ENCODE measurements at regions not wholly inside any gene's neighbourhood (a gene's known extent, or its start where the extent isn't known, plus 50 kb on each side); places are given as distances from the start of the nearest gene placed in this dataset.

DNA sequence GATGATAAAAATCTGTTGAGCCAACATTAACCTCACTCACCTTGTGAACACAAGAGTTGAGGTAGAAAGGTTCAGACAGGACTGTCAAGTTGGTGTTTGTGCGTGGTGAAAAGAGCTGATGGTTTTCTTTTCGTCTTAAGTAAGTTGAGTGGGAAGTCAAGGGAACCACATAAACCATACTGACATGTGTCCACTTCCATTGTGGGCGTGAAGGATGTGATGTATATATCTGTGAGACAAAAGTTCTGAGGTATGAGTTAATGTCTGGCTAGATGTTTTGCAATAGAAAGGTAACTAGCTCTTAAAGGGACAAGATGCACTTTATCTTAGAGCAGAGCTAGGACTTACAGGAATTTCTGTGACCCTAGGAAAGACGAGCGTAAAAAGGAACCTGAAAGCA lies 1272.1 kb upstream of the ADGRB3 start:
- no peak for DNase-seq
- 78% methylated on average over 5 of the region's 5 CpGs for WGBS (ENCODE audit: insufficient coverage)
- intact Hi-C loops (cut with micrococcal nuclease): no loop called here
- Mint-ChIP-seq H3K27me3 (ENCODE audit: low read depth in 2 of 2) (no peaks in the 10 kb centered on the region), H3K9me3 (peaks cover 6 to 19% of the 10 kb centered on the region in 2 donors), H3K4me3 (no peak overlapping the region), H3K4me1 (no peaks in the 10 kb centered on the region), H3K36me3 (no peaks in the 10 kb centered on the region), H3K27ac (no peak overlapping the region)
- H3K27ac ChIP-seq (ENCODE audit: low read length): no peak overlapping the region
- no peaks in the 10 kb centered on the region for H3K27me3 ChIP-seq (ENCODE audit: control insufficient read depth, insufficient read depth, low read length)
- H3K36me3 ChIP-seq (ENCODE audit: control insufficient read depth, insufficient read depth, low read length): no peaks in the 10 kb centered on the region
- H3K4me3 ChIP-seq (ENCODE audit: low read length): no peak overlapping the region
- H3K4me1 ChIP-seq (ENCODE audit: control insufficient read depth, insufficient read depth, low read length): no peaks in the 10 kb centered on the region
- TF ChIP-seq, protein P1, sequence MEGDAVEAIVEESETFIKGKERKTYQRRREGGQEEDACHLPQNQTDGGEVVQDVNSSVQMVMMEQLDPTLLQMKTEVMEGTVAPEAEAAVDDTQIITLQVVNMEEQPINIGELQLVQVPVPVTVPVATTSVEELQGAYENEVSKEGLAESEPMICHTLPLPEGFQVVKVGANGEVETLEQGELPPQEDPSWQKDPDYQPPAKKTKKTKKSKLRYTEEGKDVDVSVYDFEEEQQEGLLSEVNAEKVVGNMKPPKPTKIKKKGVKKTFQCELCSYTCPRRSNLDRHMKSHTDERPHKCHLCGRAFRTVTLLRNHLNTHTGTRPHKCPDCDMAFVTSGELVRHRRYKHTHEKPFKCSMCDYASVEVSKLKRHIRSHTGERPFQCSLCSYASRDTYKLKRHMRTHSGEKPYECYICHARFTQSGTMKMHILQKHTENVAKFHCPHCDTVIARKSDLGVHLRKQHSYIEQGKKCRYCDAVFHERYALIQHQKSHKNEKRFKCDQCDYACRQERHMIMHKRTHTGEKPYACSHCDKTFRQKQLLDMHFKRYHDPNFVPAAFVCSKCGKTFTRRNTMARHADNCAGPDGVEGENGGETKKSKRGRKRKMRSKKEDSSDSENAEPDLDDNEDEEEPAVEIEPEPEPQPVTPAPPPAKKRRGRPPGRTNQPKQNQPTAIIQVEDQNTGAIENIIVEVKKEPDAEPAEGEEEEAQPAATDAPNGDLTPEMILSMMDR (IDR thresholded peaks at IDR 0.05): no peak
- no peaks in the 10 kb centered on the region for H3K9me3 ChIP-seq (ENCODE audit: control insufficient read depth, insufficient read depth, low read length)
- ATAC-seq: no peak

DNA sequence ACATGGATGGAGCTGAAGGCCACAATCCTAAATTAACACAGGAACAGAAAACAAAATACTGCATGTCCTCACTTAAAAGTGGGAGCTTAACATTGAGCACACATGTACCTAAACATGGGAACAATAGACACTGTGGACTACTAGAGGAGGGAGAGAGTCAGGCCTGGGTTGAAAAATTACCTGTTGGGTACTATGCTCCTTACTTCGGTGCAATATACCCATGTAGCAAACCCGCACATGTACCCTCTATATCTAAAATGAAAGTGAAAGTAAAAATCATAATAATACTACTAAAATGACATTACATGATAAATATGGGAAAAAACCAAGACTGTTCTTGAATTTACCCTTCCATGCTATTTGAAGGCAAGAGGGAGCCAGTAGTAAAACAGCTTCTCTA lies 1273.8 kb upstream of the ADGRB3 start:
- H3K9me3 ChIP-seq (ENCODE audit: control insufficient read depth, insufficient read depth, low read length): no peaks in the 10 kb centered on the region
- TF ChIP-seq, protein P1 (IDR thresholded peaks at IDR 0.05): no peak
- no peak overlapping the region for H3K27ac ChIP-seq (ENCODE audit: low read length)
- Mint-ChIP-seq H3K4me3 (no peak overlapping the region), H3K27me3 (ENCODE audit: low read depth in 2 of 2) (no peaks in the 10 kb centered on the region), H3K9me3 (peaks cover 10 to 21% of the 10 kb centered on the region in 2 donors), H3K36me3 (peaks cover 1% of the 10 kb centered on the region), H3K27ac (no peak overlapping the region), H3K4me1 (no peaks in the 10 kb centered on the region)
- H3K4me3 ChIP-seq (ENCODE audit: low read length): no peak overlapping the region
- DNase-seq (no peak), ATAC-seq (no peak)
- intact Hi-C loops (cut with micrococcal nuclease): no loop called here
- H3K27me3 ChIP-seq (ENCODE audit: control insufficient read depth, insufficient read depth, low read length): no peaks in the 10 kb centered on the region
- H3K36me3 ChIP-seq (ENCODE audit: control insufficient read depth, insufficient read depth, low read length): no peaks in the 10 kb centered on the region
- no peaks in the 10 kb centered on the region for H3K4me1 ChIP-seq (ENCODE audit: control insufficient read depth, insufficient read depth, low read length)
- no CpG with 5 or more reads among the region's 2 CpGs for WGBS (ENCODE audit: insufficient coverage)

DNA sequence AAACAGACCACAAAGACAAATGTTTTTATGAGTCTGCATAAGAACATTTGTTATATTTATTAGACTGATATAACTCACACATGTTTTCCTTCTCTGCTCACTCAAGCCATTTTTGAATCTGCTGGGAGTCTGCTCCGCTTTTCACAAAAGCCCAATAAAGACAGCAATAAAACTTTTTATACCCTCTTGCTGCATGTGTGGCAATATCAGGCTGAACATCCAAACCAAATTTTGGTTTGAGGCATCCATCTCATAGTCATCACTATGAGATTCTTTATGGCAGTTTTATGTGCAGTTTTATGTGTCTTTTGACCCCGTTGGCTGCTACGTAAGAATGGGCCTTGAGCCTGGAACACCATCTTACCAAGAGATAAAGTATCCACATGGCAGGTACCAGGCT lies 1276.8 kb upstream of the ADGRB3 start:
- no peak for ATAC-seq
- no peaks in the 10 kb centered on the region for H3K4me1 ChIP-seq (ENCODE audit: control insufficient read depth, insufficient read depth, low read length)
- Mint-ChIP-seq H3K4me1 (no peaks in the 10 kb centered on the region), H3K27me3 (ENCODE audit: low read depth in 2 of 2) (no peaks in the 10 kb centered on the region), H3K9me3 (peaks cover 17 to 26% of the 10 kb centered on the region in 2 donors), H3K27ac (no peak overlapping the region), H3K36me3 (peaks cover 7% of the 10 kb centered on the region), H3K4me3 (no peak overlapping the region)
- intact Hi-C loops (cut with micrococcal nuclease): no loop called here
- TF ChIP-seq, protein P1 (IDR thresholded peaks at IDR 0.05): no peak
- H3K9me3 ChIP-seq (ENCODE audit: control insufficient read depth, insufficient read depth, low read length): no peaks in the 10 kb centered on the region
- H3K27ac ChIP-seq (ENCODE audit: low read length): no peak overlapping the region
- 80% methylated on average over 3 of the region's 3 CpGs for WGBS (ENCODE audit: insufficient coverage)
- no peak overlapping the region for H3K4me3 ChIP-seq (ENCODE audit: low read length)
- no peak for DNase-seq
- no peaks in the 10 kb centered on the region for H3K27me3 ChIP-seq (ENCODE audit: control insufficient read depth, insufficient read depth, low read length)
- no peaks in the 10 kb centered on the region for H3K36me3 ChIP-seq (ENCODE audit: control insufficient read depth, insufficient read depth, low read length)

DNA sequence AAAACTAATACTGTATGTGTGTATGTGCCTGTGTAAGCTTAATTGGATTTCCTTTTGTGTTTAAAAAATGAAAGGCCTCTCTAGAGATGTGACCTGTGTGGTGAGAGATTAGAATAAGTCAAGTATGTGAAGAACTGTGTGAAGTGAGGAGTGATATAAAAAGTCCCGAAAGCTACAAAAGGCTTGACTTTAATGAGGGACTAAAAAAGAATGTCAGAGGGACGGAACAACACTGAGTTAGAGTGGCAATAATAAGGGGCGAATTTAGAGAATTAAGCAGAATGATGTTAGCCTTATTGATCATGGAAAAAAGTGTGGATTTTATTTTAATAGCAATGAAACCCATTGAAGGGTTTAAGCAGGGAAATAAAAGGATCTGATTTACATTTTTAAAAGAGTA lies 1281.2 kb upstream of the ADGRB3 start:
- Histone ChIP-seq H3K27ac (ENCODE audit: low read length) (no peak overlapping the region), H3K9me3 (ENCODE audit: control insufficient read depth, insufficient read depth, low read length) (peaks cover under 1% of the 10 kb centered on the region), H3K36me3 (ENCODE audit: control insufficient read depth, insufficient read depth, low read length) (no peaks in the 10 kb centered on the region), H3K4me1 (ENCODE audit: control insufficient read depth, insufficient read depth, low read length) (no peaks in the 10 kb centered on the region), H3K27me3 (ENCODE audit: control insufficient read depth, insufficient read depth, low read length) (no peaks in the 10 kb centered on the region), H3K4me3 (ENCODE audit: low read length) (no peak overlapping the region)
- no peak overlapping the region for H3K27ac Mint-ChIP-seq
- peaks cover 7% of the 10 kb centered on the region for H3K36me3 Mint-ChIP-seq
- ATAC-seq (no peak), DNase-seq (no peak)
- H3K9me3 Mint-ChIP-seq: peaks cover 15 to 26% of the 10 kb centered on the region in 2 donors
- no peak overlapping the region for H3K4me3 Mint-ChIP-seq
- 73% methylated on average over 3 of the region's 3 CpGs for WGBS (ENCODE audit: insufficient coverage)
- intact Hi-C loops (cut with micrococcal nuclease): no loop called here
- TF ChIP-seq, protein P1 (IDR thresholded peaks at IDR 0.05): no peak
- no peaks in the 10 kb centered on the region for H3K27me3 Mint-ChIP-seq (ENCODE audit: low read depth in 2 of 2)
- H3K4me1 Mint-ChIP-seq: no peaks in the 10 kb centered on the region
